ENCODE measurements at regions not wholly inside any gene's neighbourhood (a gene's known extent, or its start where the extent isn't known, plus 50 kb on each side); places are given as distances from the start of the nearest gene placed in this dataset.

DNA sequence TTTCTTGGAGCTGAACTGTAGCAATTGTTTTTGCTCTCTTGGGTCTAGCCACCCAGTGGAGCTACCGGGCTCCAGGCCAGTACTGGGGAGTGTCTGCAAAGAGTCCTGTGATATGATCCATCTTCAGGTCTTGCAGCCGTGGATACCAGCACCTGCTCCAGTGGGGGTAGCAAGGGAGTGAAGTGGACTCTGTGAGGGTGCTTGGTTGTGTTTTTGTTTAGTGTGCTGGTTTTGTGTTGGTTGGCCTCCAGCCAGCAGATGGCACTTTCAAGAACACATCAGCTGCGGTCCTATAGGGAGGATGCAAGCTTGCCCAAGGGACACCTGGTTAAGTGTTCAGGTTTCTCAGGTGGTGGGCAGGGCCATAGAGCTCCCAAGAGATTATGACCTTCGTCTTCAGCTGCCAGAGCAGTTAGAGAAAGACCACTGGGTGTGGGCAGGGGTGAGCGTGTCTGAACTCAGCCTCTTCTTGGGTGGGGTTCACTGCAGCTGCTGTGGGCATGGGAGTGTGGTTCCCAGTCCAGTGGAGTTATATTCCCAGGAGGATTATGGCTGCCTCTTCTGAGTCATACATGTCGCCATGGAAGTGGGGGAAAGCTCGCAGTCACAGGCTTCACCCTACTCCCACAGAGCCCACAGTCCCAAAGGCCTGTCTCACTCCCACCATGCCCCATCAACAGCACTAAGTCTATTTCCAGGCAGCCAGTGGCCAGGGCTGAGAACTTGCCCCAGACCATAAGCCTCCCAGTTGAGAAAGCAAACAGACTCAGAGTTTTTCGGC, 811.6 kb downstream of the GLUD2 start:
- TF ChIP-seq, protein P1, sequence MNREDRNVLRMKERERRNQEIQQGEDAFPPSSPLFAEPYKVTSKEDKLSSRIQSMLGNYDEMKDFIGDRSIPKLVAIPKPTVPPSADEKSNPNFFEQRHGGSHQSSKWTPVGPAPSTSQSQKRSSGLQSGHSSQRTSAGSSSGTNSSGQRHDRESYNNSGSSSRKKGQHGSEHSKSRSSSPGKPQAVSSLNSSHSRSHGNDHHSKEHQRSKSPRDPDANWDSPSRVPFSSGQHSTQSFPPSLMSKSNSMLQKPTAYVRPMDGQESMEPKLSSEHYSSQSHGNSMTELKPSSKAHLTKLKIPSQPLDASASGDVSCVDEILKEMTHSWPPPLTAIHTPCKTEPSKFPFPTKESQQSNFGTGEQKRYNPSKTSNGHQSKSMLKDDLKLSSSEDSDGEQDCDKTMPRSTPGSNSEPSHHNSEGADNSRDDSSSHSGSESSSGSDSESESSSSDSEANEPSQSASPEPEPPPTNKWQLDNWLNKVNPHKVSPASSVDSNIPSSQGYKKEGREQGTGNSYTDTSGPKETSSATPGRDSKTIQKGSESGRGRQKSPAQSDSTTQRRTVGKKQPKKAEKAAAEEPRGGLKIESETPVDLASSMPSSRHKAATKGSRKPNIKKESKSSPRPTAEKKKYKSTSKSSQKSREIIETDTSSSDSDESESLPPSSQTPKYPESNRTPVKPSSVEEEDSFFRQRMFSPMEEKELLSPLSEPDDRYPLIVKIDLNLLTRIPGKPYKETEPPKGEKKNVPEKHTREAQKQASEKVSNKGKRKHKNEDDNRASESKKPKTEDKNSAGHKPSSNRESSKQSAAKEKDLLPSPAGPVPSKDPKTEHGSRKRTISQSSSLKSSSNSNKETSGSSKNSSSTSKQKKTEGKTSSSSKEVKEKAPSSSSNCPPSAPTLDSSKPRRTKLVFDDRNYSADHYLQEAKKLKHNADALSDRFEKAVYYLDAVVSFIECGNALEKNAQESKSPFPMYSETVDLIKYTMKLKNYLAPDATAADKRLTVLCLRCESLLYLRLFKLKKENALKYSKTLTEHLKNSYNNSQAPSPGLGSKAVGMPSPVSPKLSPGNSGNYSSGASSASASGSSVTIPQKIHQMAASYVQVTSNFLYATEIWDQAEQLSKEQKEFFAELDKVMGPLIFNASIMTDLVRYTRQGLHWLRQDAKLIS (CRISPR knock-in tag; IDR thresholded peaks at IDR 0.05): no peak
- no peak for TF ChIP-seq POLR2A (conservative IDR thresholded peaks at IDR 0.05)
- no peak for TF ChIP-seq RBFOX2 (IDR thresholded peaks at IDR 0.05; ENCODE audit: low read depth, low read length)
- no peak for TF ChIP-seq KHSRP (IDR thresholded peaks at IDR 0.05)
- TF ChIP-seq, protein P2, sequence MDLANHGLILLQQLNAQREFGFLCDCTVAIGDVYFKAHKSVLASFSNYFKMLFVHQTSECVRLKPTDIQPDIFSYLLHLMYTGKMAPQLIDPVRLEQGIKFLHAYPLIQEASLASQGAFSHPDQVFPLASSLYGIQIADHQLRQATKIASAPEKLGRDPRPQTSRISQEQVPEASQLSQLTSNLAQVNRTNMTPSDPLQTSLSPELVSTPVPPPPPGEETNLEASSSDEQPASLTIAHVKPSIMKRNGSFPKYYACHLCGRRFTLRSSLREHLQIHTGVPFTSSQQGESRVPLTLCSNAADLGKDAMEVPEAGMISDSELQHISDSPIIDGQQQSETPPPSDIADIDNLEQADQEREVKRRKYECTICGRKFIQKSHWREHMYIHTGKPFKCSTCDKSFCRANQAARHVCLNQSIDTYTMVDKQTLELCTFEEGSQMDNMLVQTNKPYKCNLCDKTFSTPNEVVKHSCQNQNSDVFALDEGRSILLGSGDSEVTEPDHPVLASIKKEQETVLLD (IDR thresholded peaks at IDR 0.05): no peak
- no peak for TF ChIP-seq CEBPB (tag; IDR thresholded peaks at IDR 0.05)
- no peak for TF ChIP-seq FOXA1 (IDR thresholded peaks at IDR 0.05; ENCODE audit: borderline replicate concordance)
- no peak for TF ChIP-seq RBBP5 (IDR thresholded peaks at IDR 0.05; ENCODE audit: borderline replicate concordance, insufficient read depth, low read length, poor library complexity, severe bottlenecking)
- TF ChIP-seq, protein P3, sequence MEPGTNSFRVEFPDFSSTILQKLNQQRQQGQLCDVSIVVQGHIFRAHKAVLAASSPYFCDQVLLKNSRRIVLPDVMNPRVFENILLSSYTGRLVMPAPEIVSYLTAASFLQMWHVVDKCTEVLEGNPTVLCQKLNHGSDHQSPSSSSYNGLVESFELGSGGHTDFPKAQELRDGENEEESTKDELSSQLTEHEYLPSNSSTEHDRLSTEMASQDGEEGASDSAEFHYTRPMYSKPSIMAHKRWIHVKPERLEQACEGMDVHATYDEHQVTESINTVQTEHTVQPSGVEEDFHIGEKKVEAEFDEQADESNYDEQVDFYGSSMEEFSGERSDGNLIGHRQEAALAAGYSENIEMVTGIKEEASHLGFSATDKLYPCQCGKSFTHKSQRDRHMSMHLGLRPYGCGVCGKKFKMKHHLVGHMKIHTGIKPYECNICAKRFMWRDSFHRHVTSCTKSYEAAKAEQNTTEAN (CRISPR knock-in tag; IDR thresholded peaks at IDR 0.05): no peak

Measured in K562 (cell line).